NCI-H526 treated with DMSO at 0.1 percent for 48 hours (cell line): ENCODE measurements at regions not wholly inside any gene's neighbourhood (a gene's known extent, or its start where the extent isn't known, plus 50 kb on each side); places are given as distances from the start of the nearest gene placed in this dataset.
"Not testable (repeated sequence)": the region's sequence is repeated elsewhere in the genome, so short reads cannot be mapped to it uniquely, and the experiment has no call there.

Source experiments
- DNase-seq: peaks from one replicate; lab custom pipeline; 2025; lab: John Stamatoyannopoulos, UW

DNA sequence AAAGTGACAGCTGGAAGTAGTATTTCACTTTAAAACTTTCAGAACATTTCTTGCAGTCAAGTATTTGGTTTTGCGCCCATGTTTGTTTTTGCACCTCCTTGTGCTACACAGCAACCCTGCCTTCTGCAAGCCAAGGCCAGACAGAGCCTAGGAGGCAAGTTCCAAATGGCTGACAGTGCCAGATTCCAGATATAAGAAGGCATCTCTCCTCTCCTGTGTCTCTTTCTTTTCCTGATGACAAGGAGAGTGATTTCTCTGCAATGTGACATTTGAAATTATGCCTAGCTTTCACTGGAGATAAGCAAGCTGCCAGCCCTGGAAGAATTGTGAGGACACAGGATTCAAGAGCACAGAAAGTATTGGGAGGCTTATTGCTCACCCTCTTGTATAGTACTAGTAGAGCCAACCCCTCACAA is 149.1 kb upstream of the TENT5A start:
- DNase-seq = no peak

DNA sequence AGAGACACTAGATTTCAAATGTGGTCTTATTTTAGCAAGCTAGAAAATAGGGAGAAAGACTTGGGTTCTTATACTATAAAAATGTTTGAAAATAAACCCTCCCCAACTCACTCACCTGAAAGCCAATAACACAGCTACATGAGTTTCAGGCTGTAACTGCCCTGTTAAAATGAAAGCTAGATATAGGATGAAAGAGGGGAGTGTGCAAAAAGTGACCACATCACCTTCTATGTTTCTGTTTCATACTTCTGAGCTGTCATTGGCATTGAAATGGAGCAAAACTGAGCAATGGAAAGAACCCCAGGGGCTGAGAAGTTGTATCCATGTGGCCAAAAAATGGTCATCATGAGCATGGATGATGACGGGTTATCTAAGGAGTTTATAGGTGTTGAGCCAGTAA is 148.1 kb upstream of the TENT5A start:
- no peak for DNase-seq

DNA sequence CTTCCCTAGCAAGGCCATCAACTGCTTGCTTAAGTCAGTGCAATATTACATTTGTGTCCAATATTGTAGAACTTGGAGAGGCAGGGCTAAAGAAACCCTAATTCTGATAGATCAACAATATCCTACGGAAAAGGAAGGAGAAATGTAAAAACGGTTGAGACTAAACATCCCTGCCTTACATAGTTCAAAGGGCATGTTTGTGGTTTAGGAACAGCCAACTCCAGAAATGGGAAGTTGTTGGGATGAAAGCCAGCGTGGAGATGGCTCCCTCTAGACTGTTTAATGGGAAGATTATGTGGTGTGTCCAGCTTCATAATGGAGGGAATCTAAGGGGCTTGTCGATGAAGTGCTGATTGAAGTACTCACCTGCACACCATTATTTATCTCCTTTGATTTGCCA is 145.3 kb upstream of the TENT5A start:
- no peak for DNase-seq

DNA sequence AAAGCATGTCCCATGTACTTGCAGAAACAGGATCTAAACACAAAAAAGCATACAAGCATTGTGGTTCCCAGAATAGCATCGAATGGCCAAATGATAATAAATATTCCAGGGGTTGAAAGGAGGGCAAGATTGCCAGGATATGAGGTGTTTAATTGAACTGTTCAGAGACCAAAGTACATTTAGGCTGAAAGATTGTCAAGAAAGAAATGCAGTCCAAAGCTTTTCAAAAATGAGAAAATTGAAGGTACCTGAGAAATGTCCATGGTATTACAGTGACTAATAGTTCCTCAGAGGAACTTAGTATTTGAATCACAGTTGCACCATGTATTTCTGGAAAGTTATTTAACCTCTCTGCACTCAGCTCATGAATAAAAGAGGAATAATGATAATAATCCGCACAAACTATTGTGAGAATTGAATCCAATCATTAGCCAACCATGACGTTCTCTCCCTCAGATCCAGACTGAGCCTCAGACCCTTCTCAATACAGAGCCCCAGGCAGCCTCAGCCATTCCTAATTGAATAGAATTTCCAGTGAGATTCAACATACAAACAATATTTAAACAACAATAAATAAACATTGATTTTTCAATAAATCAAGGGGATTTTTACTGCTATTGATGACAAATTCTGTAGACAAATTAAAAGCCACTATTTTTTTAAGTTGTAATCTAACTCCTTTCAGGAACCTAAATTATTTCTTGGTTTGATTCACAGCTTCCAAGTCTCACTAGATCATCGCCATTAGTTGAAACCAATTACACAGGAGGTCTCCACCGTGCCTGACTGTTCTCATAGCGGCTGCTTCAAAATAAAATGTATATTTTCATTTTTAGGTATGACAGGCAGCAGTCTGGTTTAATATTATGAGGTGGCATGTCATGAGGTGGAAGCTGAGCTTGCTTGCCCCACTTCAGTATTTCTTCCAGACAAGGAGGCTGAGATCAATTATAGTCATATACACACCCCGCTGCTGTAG is 144.3 kb upstream of the TENT5A start:
- DNase-seq = no peak

DNA sequence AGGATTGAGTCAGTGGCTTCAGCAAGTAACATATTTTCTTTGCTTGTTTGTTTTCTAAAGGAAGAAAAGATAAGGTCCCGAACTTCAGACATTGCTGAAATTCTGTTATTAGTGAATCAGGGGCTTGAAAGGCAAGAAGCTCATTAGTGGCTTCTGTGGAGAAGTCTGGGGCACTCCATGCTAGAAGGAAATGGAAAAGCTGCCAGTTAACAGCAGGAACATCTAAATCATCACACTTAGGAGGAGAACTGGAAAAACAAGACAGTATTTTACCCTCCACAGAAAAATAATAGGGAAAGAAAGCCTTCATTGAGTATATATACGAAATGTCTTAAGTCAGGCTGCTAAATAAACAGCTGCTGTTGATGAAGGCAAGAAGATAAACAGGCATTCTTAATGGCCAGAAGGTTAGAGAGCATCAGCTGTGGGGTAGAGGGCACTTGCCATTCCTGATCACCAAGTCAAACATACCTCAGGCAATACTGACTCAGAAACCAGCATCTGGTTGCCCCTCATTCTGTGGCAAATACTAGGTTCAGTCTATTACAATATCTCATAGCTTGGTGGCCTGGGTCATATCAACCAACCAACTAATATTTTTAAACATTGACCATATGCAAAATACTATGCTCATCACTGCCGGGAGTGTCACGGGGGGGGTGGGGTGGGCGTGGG is 143.2 kb upstream of the TENT5A start:
- DNase-seq = no peak

DNA sequence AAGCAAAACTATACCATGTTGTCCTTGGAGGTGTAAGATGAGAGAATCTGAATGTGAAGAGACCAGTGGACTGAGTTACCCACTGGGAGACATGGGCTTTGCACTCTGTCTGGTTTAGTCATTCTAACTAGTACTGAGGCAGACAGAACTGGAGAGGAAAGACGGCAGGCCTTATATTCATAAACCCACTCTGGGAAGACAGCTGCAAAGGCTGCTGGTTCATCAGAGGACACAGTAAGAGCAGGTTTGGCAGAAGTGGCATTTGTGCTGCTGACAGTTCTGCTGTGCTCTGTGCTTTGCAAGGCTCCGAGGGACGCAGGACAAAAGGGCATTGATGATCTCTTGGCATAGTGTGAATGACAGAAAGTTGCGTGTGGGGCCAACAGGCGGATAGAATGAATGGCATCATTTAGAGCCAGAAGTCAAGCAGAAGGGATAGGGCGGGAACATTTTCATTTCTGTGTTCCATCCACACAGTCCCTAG is 142.3 kb upstream of the TENT5A start:
- DNase-seq = no peak

DNA sequence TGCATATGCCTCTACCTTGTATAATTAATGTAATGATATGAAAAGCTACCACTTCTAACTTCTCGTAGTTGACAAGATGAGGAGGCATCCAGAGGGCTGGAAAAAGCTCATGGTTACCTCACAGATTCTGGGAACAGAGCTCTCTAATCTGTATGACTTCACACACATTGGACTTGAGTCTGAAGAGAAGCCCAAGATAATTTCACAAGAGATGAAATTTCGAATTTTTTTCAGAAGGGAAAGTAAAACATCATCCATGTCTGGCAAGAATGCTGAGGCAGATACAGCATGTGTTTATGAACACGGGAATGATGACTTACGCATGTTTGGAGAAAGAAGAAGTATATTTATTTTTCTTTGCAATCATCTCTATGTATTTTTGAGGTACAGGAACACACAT is 141.8 kb upstream of the TENT5A start:
- DNase-seq = no peak

DNA sequence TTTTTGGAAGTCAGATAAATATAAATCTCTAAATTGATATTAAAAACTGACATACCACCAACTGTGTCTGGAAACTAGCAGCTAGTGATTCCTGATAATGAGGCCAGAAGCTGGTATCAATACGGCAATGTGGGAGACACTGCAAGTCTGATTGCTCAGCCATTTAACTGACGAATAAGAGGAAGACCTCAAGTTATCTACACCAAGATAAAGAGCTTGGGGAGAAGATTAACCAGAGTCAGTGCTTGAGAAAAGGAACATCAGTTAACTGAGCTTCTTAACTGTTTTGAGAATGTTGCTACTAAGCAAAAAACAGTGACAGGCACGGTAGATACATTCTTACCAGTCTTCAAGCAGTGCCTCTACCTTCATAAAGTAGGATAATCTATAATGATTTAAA is 140.4 kb upstream of the TENT5A start:
- no peak for DNase-seq

DNA sequence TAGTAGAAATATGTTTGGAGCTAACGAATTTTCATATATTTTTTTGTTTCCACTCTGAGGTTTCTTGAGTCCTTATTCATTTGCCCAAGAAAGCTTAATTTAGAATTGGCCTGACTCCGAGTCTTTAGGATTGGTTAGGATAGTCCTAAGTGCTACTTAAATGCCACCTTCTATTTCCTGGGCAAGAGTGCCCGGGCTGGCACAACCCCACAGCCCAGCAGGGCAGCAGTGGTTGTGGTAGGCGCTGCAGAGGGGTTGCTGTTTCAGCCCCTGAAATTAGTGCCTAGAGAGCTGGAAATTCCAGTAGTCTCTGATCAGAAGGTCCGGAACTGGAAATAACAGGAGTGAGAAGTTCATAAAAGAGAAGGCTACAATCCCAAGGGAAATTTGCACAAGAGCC is 139.4 kb upstream of the TENT5A start:
- no peak for DNase-seq

DNA sequence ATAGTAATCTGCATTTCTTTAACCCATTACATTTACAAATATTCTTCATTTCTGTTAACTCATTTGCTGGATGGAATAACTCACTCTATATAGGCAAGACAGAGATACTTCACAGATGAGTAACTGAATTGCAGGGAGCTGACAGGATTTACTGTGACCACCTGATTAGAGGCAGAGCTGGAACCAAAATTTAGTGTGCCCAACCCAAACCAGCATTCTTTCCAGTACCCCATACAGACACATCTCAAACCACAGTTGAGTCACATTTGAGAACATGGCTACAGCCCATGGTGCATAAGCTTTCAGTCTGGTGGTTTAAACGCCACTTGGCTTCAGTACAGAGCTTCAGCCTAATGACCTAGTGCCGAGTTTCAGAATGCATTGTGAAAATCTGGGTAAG is 138.4 kb upstream of the TENT5A start:
- no peak for DNase-seq

DNA sequence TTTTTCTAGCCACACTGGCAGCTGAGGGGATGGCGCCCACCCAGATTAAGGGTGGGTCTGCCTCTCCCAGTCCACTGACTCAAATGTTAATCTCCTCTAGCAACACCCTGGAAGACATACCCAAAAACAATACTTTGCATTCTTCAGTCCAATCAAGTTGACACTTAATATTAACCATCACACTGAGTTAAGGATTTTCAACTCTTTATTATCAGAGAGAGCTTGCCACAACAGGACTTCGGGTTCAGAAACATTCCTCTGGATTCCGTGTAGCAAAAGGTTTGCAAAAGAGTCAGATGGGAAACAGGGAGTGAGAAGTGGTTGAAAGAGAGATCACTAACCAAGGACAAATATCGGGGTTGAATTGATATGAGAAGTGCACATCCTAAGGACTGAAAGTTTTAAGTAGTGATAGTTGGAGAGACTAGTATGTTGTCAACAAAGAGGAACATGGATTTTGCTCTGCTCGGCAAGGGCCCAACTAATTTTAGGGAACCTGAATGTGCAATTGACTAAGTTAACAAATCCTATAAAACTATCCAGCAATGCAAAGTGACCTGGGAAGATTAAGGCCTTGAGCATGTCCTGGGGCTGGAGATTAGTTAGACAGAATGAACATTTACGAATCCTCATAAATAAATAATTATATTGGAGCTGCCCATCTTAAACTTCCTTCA is 137.0 kb upstream of the TENT5A start:
- DNase-seq = no peak

DNA sequence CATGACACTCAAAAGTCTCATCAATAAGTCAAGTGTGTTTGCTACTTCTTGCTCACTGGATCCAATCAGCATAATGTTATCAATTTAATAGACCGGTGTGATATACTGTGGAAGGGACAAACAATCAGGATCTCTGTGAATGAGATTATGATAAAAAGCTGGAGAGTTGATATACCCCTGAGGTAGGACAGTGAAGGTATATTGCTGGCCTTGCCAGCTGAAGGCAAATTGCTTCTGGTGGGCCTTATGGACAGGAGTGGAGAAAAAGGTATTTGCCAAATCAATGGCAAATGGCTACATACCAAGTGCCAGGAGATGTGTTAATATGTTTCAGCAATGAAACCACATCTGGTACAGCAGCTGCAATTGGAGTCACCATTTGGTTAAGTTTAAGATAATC is 134.4 kb upstream of the TENT5A start:
- not testable (repeated sequence) for DNase-seq

DNA sequence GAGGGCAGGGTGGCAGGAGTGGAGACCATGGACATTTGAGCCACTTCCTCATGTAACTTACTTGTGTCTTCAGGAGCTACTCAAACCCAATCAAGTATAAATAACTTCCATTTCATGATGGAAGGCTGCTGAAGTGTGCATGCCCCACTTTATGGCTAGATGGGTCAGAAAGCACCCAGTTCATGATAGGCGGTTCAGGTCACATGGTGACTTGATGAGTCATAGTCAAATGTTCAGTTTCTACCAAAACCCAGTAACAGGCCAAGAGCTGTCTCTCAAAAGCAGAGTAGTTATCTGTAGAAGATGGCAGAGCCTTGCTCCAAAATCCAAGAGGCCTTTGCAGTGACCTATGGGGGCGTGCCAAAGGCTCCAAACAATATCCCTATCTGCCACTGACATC is 133.7 kb upstream of the TENT5A start:
- DNase-seq = no peak

DNA sequence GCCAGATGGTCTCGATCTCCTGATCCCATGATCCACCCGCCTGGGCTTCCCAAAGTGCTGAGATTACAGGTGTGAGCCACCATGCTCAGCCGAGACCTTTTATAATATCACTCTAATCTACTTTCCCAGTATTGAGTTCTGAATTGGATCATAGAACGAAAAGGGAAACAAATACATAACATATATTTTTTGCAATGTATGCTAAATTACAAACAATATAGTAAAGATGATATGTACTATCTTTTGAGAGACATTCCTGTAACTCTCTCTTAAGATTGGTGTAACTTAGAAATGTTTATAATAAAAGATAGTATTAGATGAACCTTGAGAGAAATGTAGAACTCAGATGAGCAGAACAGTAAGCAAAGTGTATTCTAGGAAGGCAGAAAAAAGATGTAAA is 129.2 kb upstream of the TENT5A start:
- DNase-seq = no peak

DNA sequence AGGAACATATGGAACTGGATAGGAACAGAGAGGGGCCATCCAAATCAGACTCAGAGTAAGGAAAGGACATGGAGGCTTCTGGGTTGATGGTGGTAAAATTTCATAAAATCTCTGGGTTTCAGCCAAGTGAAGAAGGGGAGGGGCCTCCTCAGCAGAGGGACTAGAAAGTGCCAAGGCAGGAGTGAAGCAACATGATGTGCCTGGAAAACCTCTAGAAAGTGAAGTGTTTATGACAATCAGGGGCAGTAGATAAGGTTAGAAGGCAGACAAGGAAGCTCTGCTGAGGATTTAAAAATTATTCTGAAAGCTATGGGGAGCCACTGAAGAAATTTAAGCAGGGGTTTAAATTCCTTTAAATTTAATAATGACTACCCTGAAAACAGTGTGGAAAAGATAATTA is 126.0 kb upstream of the TENT5A start:
- DNase-seq = no peak

DNA sequence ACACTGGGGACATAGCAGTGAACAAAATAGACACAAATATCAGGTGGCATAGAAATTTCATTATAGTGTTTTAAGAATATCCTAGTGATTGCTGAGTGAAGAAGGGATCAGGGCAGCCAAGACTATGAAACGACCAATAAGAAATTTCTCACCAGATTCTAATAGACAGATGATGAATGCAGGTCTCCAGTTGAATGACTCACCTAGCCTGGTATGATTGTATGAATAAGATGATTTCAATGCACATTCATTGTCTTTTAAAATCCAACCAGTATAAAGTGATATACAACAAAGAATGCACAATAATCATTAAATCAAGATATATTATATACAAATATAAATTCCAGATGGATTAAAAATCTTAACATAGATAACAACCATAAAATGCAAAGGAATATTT is 124.5 kb upstream of the TENT5A start:
- DNase-seq = no peak

DNA sequence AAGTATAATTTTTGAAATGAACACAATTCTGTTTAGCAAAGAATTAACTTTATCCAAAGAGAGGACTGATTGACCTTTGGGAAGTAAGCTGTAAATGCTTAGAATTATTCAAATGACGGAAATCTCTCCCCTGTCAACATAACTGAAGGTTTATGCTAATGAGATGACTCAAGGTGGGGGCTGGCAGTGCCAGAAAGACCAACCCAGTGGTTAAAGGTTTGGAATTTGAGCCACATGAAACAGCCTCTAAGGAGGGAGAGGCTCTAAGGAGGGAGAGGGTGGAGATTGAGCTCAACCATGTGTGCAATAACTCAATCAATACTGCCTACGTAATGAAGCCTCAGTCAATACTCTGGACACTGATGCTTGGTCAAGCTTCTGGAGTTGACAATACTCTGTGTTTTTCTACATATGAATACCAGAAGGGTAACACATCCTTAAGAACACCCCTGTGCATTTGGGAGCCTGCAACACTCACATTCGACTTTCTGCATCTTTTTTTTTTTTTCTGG is 123.4 kb upstream of the TENT5A start:
- no peak for DNase-seq

DNA sequence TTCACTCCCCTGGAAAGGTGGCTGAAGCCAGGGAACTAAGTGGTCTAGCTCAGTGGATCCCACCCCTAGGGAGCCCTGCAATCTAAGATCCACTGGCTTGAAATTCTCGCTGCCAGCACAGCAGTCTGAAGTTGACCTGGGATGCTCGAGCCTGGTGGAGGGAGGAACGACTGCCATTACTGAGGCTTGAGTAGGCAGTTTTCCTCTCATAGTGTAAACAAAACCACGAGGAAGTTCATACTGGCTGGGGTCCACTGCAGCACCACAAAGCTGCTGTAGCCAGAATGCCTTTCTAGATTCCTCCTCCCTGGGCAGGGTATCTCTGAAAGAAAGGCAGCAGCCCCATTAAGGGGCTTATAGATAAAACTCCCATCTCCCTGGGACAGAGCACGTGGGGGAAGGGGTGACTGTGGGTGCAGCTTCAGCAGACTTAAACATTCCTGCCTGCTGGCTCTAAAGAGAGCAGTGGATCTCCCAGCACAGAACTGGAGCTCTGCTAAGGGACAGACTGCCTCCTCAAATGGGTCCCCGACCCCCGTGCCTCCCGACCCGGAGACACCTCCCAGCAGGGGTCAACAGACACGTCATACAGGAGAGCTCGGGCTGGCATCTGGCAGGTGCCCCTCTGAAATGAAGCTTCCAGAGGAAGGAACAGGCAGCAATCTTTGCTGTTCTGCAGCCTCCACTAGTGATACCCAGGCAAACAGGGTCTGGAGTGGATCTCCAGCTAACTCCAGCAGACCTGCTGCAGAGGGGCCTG is 117.4 kb upstream of the TENT5A start:
- not testable (repeated sequence) for DNase-seq

DNA sequence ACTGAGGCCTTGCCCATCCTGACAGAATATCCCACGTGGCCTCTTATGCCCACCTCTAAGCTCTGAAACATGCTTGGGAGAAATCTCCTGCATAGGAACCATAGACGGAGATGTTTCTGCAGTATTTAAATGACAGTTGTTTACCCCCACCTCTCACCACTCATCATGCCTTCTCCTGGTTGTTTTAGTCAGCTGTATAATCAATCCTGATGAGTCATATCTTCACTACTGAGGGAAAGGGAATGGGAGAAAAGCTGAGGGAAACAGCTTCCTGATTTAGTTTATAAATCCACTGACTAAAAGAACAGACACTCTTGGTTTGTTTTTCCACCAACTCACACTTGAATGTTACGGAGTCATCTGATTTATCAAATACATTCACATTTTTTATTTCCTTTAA is 113.2 kb upstream of the TENT5A start:
- DNase-seq = no peak

DNA sequence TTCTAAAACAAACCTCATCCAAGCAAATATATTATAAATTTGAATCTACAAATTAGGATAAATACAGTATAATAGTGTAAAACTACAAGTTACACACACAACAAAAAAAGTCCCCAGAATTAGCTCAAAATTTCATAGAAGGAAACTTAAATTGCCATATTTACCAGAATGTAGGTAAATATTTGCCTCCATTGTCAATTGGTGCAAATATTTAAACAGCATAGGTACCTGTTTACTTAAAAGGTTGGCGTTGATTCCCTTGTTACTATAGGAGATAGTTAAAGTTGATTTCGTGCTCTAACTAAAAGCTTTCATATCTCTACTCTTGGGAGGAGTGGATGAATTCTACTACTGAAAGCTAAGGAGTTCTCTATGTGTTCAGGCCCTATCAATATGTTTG is 111.6 kb upstream of the TENT5A start:
- no peak for DNase-seq

DNA sequence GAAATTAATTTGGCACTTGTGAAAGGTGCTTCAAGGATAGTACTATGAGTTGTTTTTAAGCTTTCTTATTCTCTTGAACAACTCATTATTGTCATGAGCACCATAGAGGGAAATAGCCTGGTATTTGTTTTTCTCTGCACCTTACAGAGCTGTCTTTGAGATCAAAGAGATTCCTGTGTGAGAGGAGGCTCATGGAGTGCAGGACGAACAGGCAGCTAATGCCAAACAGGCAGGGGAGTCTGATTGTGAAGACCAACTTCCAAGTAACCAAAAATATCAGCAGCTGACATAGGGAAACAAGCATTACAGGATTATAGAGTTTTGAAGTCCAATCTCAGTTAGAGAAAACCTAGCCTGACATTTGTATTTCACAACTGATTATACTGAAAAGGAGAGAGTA is 110.6 kb upstream of the TENT5A start:
- no peak for DNase-seq

DNA sequence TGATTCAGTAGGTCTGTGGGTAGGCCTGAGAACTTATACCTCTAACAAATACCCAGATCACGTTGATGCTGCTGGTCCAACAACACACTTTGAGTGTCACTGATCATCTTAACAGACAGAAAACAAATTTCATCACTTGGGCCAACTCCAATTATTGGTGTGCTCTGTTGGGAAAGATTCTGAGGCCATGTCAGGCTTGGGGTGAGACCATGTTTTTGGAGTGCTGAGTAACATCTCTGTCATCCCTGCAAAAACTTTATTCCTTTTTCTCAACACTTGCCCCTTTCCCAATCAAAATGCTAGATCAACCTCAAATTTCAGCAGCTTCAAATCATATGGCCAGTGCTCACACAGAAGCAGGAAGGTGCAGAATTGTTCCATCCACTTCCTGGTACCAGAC is 108.8 kb upstream of the TENT5A start:
- DNase-seq = no peak
